Endometrial microvascular endothelial cells (primary cell): ENCODE measurements at regions not wholly inside any gene's neighbourhood (a gene's known extent, or its start where the extent isn't known, plus 50 kb on each side); places are given as distances from the start of the nearest gene placed in this dataset.

Source experiments
- in situ Hi-C: cut with HindIII; loops from 2 replicates; pipeline ENCODE4 v1.10.0; 2017; ENCODE audit warnings: low sequenced_read_pairs, low pct_unique_long_range_greater_than_20kb; ENCODE audit errors: inconsistent ontology term

- in situ Hi-C loops = no loop called here
Observed at GRCh38 chr3:105170423-105170822, 196.3 kb upstream of the ALCAM start.

GRCh38 chr3:105174017-105174615 is 192.6 kb upstream of the ALCAM start:
- in situ Hi-C loops = no loop called here

- in situ Hi-C loops = no loop called here
Observed at GRCh38 chr3:105177576-105177975, 189.1 kb upstream of the ALCAM start.

GRCh38 chr3:105187344-105187743 is 179.4 kb upstream of the ALCAM start:
- in situ Hi-C loops = no loop called here

GRCh38 chr3:105195260-105195659 is 171.4 kb upstream of the ALCAM start:
- in situ Hi-C loops = no loop called here

GRCh38 chr3:105197863-105198262 is 168.8 kb upstream of the ALCAM start:
- in situ Hi-C loops = no loop called here

GRCh38 chr3:105199217-105199616 is 167.5 kb upstream of the ALCAM start:
- in situ Hi-C loops = no loop called here

- in situ Hi-C loops = no loop called here
Observed at GRCh38 chr3:105210141-105210540, 156.6 kb upstream of the ALCAM start.

- in situ Hi-C loops = no loop called here
Observed at GRCh38 chr3:105214590-105214989, 152.1 kb upstream of the ALCAM start.

- in situ Hi-C loops = no loop called here
Observed at GRCh38 chr3:105222568-105223093, 144.1 kb upstream of the ALCAM start.

GRCh38 chr3:105223815-105224214 is 142.9 kb upstream of the ALCAM start:
- in situ Hi-C loops = no loop called here

- in situ Hi-C loops = no loop called here
Observed at GRCh38 chr3:105228696-105229095, 138.0 kb upstream of the ALCAM start.

- in situ Hi-C loops = no loop called here
Observed at GRCh38 chr3:105232553-105232952, 134.2 kb upstream of the ALCAM start.

- in situ Hi-C loops = no loop called here
Observed at GRCh38 chr3:105233010-105233409, 133.7 kb upstream of the ALCAM start.

- in situ Hi-C loops = no loop called here
Observed at GRCh38 chr3:105235221-105235620, 131.5 kb upstream of the ALCAM start.

- in situ Hi-C loops = no loop called here
Observed at GRCh38 chr3:105235785-105236184, 130.9 kb upstream of the ALCAM start.

- in situ Hi-C loops = no loop called here
Observed at GRCh38 chr3:105238367-105238766, 128.3 kb upstream of the ALCAM start.

GRCh38 chr3:105243076-105243475 is 123.6 kb upstream of the ALCAM start:
- in situ Hi-C loops = loop anchor here (10.0 kb wide), 1 partner anchor 122 kb away; the partner anchor contains the start of gene ALCAM

GRCh38 chr3:105246536-105246935 is 120.2 kb upstream of the ALCAM start:
- in situ Hi-C loops = loop anchor here (10.0 kb wide), 1 partner anchor 118 kb away; the partner anchor contains the start of gene ALCAM

GRCh38 chr3:105253225-105253624 is 113.5 kb upstream of the ALCAM start:
- in situ Hi-C loops = no loop called here

GRCh38 chr3:105254154-105254553 is 112.6 kb upstream of the ALCAM start:
- in situ Hi-C loops = no loop called here
